ENCODE measurements at regions not wholly inside any gene's neighbourhood (a gene's known extent, or its start where the extent isn't known, plus 50 kb on each side); places are given as distances from the start of the nearest gene placed in this dataset.
"Not testable (repeated sequence)": the region's sequence is repeated elsewhere in the genome, so short reads cannot be mapped to it uniquely, and the experiment has no call there.

- DNase-seq: no peak
Measured at GRCh38 chr16:87145181-87146176, 171.7 kb downstream of the C16orf95 start.

GRCh38 chr16:87146676-87147075 lies 170.5 kb downstream of the C16orf95 start:
- no peak for DNase-seq

DNA sequence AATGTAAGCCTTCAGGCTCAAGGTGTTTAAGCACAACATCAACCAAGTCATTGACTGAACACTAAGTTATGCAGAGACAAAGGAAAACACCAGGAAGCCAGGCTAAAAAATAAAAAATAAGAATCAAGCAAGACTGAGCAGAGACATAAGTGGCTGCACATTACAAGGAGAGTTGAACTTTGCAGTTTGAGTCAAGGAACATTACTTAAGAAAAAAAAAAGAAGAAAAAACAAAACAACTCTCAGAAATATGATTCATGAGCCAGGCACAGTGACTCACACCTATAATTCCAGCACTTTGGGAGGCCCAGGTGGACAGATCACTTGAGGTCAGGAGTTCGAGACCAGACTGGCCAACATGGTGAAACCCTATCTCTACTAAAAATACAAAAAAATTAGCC lies 168.1 kb downstream of the C16orf95 start:
- DNase-seq: no peak

GRCh38 chr16:87150262-87150661 lies 166.9 kb downstream of the C16orf95 start:
- no peak for DNase-seq

DNA sequence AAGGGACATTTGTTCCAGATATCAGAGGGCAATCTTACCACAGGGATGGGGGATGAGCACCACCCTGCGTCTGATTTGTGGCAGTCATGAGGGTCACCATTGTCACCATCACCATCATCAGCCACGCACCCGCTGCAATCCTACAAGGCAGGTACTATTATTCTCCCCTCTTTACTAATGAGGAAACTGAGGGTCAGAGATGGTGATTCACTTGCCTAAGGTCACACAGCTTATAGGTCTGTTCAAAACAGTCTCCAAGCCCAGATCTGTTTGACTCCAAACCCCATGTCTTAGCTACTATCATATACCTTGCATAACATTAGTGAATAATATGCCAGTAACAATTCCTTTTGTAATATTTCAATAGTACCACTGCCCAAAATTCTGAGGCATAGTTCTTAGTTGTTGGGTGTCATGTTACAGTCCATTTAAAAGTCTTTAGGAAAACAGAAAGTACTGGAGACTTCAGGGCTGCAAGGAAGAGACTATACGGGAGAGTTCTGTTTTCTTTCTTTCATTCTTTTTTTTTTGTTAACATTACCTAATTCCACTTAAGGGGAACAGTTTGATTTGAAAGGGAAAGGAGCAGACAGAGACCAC lies 166.4 kb downstream of the C16orf95 start:
- no peak for DNase-seq

DNA sequence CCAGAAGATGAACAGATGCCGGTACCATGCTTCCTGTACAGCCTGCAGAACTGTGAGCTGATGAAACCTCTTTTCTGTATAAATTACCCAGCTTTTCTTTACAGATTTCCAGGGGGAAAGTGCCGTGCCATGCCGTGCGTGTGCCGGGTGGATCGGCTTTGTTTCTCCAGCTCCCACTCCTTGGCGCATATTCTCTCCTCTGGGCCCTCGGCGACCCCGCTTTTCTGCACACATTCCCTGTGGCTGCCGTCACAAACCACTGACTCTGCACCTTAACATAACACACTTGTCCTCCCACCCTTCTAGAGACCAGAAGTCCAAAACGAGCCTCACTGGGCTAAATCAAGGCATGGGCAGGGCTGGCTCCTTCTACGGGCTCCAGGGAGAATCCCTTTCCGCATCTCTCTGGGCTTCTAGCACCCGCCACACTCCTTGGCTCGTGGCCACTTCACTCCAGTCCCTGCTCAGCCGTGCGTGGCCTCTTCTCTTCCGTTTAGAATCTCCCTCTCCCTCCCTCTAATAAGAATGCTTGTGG lies 164.9 kb downstream of the C16orf95 start:
- DNase-seq: no peak

DNA sequence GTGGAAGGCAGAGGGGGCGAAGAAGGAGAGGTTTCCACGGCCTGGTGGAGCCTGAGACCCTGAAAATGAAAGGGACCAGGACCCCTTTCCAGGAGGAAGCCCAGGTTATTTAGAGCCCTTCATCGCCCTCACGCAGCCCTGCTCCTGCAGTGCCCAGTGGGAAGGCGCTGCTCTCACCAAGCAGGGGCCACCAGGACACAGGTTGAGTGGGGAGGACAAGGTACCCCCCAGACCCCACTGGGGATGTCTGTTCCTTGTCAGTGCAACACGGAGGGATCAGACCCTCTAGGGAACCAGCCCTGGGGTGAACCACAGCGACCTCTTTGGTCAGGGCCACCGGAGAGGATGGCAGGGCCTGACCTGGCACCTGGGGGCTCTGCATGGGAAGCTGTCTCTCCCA lies 163.9 kb downstream of the C16orf95 start:
- no peak for DNase-seq

- DNase-seq: not testable (repeated sequence)
Measured at GRCh38 chr16:87155315-87155714, 161.9 kb downstream of the C16orf95 start.

DNA sequence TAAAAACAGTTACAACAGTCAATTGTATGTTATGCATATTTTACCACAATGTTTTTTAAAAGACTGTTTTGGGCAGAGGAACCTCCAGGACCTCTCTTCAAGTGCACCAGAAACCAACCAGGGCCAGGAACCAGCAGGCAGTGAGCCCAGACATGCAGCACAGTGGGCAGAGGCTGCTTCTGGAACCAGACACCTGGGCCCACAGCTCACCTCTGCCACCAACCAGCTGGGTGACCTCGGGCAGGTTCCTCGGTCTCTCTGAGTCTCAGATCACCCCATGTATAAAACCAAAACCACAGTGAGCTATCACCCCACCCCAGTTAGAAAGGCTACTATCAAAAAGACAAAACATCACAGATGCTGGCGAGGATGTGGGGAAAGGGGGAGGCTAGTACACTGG lies 161.0 kb downstream of the C16orf95 start:
- DNase-seq: no peak

DNA sequence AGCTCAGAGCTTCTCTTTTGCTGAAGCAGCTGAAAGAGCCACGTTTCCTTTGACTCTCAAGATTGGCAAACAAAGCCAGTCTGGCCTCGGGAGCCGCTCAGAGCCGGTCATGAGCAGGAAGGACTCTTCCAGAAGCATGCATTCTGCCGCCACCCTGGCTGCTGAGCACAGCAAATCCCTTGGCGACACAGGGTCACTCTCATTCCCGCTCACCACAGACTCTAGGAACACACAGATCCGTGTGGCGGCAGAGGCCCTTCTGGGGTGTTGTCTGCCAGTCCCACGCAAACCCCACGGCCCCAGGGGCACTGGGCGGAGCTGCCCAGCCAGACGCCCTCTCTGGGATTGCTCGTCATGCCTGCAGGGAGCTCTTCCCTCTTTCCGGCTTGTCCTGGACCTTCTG lies 157.0 kb downstream of the C16orf95 start:
- DNase-seq: no peak

DNA sequence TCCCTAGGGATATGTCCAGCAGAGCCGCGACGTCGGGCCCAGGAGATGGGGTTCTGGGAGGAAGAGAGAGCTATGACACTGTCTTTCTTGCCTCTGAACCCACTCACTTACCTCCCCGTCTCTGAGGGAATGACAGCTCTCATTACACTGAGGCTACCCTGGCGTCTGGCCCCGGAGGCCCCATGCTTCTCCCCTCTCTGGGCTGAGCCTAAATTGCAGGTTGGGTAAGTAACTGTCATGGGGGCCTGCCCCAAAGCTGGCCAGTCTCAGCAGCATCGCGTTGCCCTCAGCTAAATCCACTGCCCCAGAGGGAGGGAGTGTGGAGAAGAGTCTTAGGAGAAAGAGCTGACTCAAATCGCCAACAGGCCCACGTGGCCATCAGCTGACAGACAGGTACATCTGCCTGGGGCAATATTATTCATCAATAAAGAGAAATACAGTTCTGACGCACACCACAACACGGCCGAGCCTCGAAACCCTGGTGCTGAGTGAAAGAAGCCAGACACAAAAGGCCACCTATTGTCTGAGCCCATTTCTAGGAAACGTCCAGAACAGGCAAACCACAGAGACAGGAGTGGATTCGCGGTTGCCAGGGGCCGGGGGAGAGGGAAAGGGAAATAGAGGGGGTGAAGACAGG lies 156.4 kb downstream of the C16orf95 start:
- DNase-seq: no peak

DNA sequence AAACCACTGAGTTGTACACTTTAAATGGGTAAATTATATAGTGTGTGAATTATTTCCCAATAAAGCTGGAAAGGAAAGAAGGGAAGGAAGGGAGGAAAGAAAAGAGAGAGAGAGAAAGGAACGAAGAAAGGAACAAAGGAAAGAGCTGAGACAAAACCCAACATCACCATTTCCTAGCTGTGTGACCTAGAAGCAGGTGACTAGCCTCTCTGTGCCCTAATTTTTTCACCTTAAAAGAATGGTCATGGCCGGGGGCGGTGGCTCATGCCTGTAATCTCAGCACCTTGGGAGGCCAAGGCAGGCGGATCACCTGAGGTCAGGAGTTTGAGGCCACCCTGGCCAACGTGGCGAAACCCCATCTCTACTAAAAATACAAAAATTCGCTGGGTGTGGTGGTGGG lies 155.8 kb downstream of the C16orf95 start:
- not testable (repeated sequence) for DNase-seq

- no peak for DNase-seq
Measured at GRCh38 chr16:87161822-87162676, 155.1 kb downstream of the C16orf95 start.

GRCh38 chr16:87162799-87163198 lies 154.4 kb downstream of the C16orf95 start:
- DNase-seq: not testable (repeated sequence)

DNA sequence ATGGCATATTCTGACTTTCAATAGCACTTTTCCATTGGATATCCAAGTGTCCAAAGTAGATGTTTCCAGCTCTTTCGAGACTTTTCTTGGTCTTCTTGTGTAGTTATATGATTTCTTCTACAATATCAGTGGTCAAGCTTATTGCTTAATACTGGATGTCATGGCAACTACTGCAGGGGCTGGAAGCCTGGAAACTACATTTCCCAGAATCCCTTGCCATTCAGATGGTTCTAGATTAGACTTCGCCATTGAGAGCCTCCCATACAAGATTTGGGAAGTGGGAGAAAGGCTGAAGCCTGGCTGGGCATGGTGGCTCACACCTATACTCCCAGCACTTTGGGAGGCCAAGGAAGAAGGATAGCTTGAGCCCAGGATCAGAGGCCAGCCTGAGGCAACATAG lies 153.6 kb downstream of the C16orf95 start:
- no peak for DNase-seq

DNA sequence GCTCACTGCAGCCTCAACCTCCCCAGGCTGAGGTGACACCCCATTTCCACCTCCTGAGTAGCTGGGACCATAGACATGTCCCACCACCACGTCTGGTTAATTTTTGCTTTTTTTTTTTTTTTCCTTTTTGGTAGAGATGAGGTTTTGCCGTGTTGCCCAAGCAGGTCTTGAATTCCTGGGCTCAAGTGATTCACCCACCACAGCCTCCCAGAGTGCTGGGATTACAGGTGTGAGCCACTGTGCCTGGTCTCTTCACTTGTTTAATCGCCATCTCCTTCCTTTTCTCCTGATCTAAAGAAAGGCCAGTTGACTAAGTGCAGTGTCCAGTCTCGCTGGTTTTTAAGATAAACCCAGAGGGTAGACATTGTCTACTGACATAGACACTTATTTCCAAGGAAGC lies 152.0 kb downstream of the C16orf95 start:
- DNase-seq: no peak

GRCh38 chr16:87165885-87166284 lies 151.3 kb downstream of the C16orf95 start:
- DNase-seq: no peak

DNA sequence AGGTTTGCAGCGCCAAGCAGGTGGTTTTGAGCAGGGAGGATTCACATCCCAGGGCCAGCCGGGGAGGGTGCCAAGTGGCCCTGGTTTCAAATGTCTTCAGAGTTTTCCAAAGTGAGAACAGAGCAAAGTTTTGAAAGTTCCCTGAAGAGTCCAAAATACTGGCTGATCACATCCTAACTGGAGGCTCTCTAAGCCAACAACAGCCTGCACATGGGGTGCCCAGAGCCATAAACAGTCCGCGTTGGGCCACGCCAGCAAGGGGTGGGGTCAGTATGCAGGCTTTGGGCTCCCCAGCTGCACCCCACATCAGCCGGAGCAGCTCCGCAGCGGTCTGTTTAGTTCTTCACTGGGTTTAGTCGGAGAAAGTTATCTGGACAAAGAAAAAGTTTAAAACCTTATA lies 150.9 kb downstream of the C16orf95 start:
- no peak for DNase-seq

DNA sequence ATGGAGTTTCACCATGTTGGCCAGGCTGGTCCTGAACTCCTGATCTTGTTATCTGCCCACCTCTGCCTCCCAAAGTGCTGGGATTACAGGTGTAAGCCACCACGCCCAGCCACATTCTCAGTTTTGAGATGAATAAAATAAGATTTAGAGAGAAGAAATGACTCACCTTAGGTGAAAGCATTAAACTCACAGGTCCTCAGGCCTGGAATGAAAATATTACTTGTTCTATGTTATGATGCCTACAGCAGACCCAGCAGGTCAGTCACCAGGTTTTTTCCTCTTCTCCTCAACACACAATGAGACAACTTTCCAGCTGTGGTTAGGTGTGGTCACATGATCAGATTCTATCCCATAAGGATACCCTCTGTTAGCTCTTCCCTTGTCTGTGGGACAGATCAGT lies 150.3 kb downstream of the C16orf95 start:
- no peak for DNase-seq

- no peak for DNase-seq
Measured at GRCh38 chr16:87169509-87169995, 147.6 kb downstream of the C16orf95 start.

DNA sequence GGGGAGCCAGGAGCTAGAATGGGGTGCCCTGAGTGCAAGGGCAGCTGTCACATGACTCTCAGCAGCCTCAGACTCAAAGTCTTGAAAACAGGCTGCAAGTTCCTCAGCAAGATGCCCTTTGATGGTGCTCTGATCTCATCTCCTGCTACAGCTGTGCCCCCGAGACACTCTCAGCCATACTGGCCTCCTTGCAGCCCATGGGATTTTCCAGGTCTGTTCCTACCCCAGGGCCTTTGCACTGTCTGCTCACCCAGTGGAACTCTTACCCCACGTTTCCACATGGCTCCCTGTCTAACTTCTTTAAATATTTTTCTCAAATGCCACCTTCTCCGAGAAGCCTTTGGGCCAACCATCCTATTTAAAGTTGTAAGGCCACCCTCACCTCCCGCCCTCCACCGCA lies 146.9 kb downstream of the C16orf95 start:
- no peak for DNase-seq

DNA sequence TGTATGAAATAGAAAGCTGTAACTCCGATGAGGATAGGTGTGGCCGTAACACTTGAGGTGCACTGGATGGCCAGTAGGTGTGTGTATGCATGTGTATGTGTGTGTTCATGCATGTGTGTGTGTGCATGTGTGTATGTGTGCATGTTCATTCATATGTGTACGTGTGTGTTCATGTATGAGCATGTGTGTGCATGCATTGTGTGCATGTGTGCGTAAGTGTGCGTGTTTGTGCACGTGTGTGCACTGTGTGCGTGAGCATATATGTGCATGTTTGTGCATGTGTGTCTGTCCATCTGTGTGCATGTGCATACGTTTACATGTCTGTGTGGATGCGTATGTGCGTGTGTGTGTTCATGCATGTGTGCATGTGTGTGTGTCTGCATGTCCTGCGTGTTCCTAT lies 145.5 kb downstream of the C16orf95 start:
- no peak for DNase-seq

All from NCI-H526 treated with DMSO at 0.1 percent for 48 hours (cell line).